CD4-positive, alpha-beta T cell treated with Interleukin-10 for 1 hour (primary cell): ENCODE measurements at regions not wholly inside any gene's neighbourhood (a gene's known extent, or its start where the extent isn't known, plus 50 kb on each side); places are given as distances from the start of the nearest gene placed in this dataset.
"Not testable (repeated sequence)": the region's sequence is repeated elsewhere in the genome, so short reads cannot be mapped to it uniquely, and the experiment has no call there.

ENCODE experiments used
- DNase-seq: peaks from one replicate; pipeline ENCODE4 v3.0.0-alpha.2; 2020

- no peak for DNase-seq
These were observed 1150.9 kb downstream of the MRPL39 start for GRCh38 chr21:24456358-24456757.

GRCh38 chr21:24450119-24450518 lies 1157.2 kb downstream of the MRPL39 start:
- no peak for DNase-seq

DNA sequence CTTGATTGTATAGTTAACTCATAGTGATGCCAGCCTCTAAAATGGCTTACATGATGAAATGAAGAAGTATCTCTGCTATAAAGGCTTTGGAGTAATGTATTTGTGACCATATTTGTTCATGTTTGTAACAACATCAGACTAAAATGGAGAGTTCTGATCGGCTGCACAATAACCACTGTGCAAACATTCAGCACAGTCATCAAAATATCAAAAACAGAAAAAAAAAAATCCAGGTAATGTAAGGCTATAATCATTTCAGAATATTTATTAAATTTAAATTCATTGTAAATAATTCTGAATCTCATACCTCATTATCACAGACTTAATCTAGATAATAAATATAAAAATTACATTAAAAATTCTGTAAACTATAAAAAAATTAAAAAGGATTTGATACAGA lies 1161.8 kb downstream of the MRPL39 start:
- no peak for DNase-seq

- DNase-seq = no peak
These were observed 1162.5 kb downstream of the MRPL39 start for GRCh38 chr21:24444736-24445135.

GRCh38 chr21:24436236-24436635 lies 1171.0 kb downstream of the MRPL39 start:
- DNase-seq = no peak

- DNase-seq = peak; percentile 35
These were observed 1178.6 kb downstream of the MRPL39 start for GRCh38 chr21:24428591-24429199.

DNA sequence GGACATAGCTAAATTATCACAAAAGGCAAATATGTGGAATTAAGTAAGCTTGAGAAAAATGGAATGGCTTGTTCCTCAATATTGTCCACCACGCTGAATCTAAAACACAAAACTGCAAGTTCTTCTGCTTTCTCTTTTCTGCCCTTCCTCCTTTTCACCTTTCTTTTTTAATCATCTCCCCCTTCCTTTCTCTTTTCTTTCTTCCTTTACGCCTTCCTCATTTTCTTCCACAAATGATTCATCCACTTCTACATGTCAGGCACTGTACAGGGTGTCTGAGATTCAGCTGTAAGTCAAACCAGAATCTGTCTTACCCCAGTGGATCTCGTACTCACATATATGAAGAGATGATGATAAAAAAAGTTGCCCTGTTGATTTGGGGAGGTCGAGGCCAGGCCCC lies 1182.5 kb downstream of the MRPL39 start:
- DNase-seq = no peak

DNA sequence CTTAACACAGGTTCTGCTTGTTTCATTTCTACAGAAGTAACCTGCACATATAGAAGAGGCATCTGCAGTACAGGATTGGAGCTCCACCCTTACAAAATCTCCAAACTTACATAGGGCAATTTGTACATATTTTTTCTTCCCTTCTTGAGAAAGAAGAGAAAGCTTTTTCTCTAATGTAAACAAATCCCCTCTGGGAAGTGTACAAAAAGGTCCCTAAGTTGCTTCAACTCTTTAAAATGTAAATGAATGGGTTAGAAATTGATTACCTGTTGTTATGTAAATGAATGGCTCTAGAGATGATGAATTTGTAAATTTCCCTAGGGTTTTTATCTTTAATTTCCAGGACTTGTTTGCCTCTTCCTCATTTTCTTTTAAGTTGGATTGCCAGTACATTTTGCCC lies 1183.7 kb downstream of the MRPL39 start:
- DNase-seq = no peak

- DNase-seq = no peak
These were observed 1186.6 kb downstream of the MRPL39 start for GRCh38 chr21:24420689-24421088.

DNA sequence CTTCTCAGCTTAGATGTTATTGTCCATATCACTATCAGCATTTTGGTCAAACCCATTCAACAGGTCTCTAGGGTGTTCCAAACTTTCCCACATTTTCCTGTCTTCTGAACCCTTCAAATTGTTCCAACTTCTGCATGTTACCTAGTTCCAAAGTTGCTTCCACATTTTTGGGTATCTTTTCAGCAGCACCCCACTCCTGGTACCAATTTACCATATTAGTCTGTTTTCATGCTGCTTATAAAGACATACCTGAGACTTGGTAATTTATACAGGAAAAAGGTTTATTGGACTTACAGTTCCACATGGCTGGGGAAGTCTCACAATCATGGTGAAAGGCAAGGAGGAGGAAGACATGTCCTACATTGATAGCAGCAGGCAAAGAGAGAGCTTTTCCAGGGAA lies 1187.6 kb downstream of the MRPL39 start:
- not testable (repeated sequence) for DNase-seq

- DNase-seq = no peak
These were observed 1188.6 kb downstream of the MRPL39 start for GRCh38 chr21:24418671-24419070.

- no peak for DNase-seq
These were observed 1195.9 kb downstream of the MRPL39 start for GRCh38 chr21:24411429-24411828.

DNA sequence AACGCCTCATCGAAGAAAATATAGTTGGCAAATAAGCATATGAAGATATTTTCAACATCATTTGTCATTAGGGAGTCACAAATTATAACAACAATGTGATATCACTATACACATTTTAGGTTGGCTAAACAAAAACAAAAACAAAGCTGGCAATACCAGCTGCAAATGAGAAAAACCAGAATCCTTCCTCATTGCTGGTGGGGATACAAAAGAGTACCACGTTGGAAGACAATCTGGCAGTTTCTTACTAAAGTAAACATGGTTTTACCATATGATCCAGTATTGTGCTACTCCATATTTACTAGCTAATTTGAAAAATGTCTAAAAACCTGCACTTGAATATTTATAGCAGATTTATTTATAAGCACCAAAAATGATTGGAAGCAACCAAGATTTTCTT lies 1204.1 kb downstream of the MRPL39 start:
- no peak for DNase-seq

GRCh38 chr21:24395320-24395923 lies 1211.9 kb downstream of the MRPL39 start:
- no peak for DNase-seq

- DNase-seq = peak; percentile 5
These were observed 1232.1 kb downstream of the MRPL39 start for GRCh38 chr21:24375201-24375600.

DNA sequence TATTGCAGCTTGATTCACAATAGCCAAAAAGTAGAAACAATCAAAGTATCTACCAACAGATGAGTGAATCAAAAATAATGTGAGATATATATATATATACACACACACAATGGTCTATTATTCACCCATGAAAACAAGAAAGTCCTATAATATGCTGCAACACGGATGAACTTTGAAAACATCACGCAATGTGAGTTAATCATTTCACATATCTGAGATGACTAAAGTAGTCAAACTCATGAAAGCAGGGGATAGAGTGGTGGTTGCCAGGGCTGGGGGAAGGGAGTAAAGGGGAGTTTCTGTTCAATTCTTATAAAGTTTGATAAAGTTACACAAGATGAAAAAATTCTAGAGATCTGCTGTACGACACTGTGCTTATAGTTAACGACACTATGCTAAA lies 1234.8 kb downstream of the MRPL39 start:
- DNase-seq = no peak

GRCh38 chr21:24369746-24370145 lies 1237.5 kb downstream of the MRPL39 start:
- DNase-seq = no peak

DNA sequence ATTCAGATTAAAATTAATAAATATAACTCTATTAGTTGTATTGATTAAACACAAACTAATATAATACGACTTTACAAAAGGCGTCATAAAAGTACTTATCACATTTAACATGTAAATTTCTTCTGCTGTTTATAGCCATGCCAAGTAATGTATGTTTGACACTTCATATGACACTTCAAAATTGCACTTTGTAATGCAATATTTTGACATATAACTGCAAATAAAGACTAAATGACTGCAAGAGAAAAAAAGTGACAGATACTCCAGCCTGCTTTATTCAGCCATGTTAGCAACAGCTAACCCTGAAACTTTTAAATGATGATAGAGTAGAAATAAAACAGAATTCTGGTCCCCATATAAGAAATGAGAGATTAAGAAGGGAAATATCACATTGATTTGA lies 1238.0 kb downstream of the MRPL39 start:
- DNase-seq = no peak

DNA sequence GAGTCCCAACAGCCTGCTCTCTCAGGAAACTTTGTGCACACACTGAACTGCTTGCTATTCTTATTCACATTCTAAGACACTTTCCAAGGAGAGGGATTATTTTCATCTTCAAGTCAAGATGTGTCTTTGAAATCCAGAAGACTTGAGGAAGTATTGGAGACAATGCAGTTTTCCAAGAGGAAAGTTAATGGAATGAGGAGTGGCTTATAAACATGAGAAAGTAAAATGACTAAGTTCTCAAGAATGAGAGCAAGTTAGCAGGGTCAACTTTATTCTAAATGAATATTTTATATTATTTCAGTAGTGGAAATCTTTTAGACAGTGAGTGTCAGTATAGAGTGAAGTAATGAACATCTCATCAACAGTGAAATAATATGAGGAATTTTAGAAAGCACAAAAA lies 1239.3 kb downstream of the MRPL39 start:
- DNase-seq = no peak

DNA sequence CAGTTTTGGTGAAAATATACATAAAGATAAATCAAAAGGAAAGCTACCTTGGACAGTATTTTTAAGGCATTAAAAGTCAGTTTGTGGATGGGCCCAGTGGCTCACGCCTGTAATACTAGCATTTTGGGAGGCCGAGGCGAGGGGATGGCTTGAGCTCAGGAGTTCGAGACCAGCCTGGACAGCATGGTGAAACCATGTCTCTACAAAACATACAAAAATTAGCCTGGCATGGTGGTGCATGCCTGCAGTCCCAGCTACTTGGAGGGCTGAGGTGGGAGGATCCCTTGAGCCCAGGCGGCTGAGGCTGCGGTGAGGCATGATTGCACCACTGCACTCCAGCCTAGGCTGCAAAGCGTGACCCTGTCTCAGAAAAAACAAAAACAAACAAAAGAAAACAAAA lies 1253.8 kb downstream of the MRPL39 start:
- DNase-seq = no peak

GRCh38 chr21:24339406-24339805 lies 1267.9 kb downstream of the MRPL39 start:
- DNase-seq = no peak

- DNase-seq = no peak
These were observed 1270.8 kb downstream of the MRPL39 start for GRCh38 chr21:24336491-24336890.

DNA sequence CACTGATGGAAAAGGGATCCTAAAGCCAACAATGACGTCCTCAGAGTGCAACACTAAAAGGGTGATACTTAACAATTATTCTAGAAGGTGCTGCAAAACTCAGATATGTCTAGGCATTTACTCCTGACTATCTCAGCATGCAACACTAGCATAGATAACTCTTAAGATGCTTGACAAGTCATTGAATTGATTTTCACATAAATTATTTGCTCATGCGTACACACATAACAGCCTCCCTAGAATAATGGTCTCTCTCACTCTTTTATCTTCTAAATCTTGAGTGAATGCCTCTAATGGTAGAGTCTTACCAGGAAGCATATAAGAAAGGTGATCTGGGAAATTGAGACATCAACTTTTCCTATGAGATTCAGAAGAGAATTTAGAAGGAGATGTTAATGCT lies 1283.7 kb downstream of the MRPL39 start:
- no peak for DNase-seq

GRCh38 chr21:24316277-24316922 lies 1290.9 kb downstream of the MRPL39 start:
- no peak for DNase-seq

- DNase-seq = no peak
These were observed 1296.5 kb downstream of the MRPL39 start for GRCh38 chr21:24310788-24311187.
